Prostate gland (tissue), 2 donors: ENCODE measurements at regions not wholly inside any gene's neighbourhood (a gene's known extent, or its start where the extent isn't known, plus 50 kb on each side); places are given as distances from the start of the nearest gene placed in this dataset.

Experiments
- DNase-seq: peaks from one replicate; pipeline ENCODE4 v3.0.0-alpha.2; 2019; ENCODE audit warnings: low spot score
- H3K27ac ChIP-seq, 2 donors: fragments of 200-600 bp; sonication (generic); 2 replicates each; pipeline ENCODE4 v1.5.1; 2017 to 2019
- H3K27me3 ChIP-seq: fragments of 200-600 bp; sonication (generic); replicated peaks from 2 replicates; pipeline ENCODE4 v1.5.1; 2019; ENCODE audit not compliant: insufficient read depth
- H3K36me3 ChIP-seq, 2 donors: fragments of 200-600 bp; sonication (generic); 1 replicate in 1 of 2; 2 replicates in 1 of 2; pipeline versions ENCODE4 v1.5.1 to v1.8.1; 2017 to 2019
- H3K4me1 ChIP-seq: fragments of 200-600 bp; sonication (generic); replicated peaks from 2 replicates; pipeline ENCODE4 v1.5.1; 2019
- H3K4me3 ChIP-seq, 2 donors: fragments of 200-600 bp; sonication (generic); 2 replicates each; pipeline ENCODE4 v1.5.1; 2017 to 2019
- H3K9me3 ChIP-seq: fragments of 200-600 bp; sonication (generic); 2 replicates; pipeline ENCODE4 v1.5.1; 2017
- CTCF ChIP-seq, 4 experiments: fragments of 200-600 bp in 2 of 4; fragments of 450-650 bp in 2 of 4; sonication (generic) in 2 of 4; IDR thresholded peaks; 1 replicate in 3 of 4; 2 replicates in 1 of 4; pipeline ENCODE4 v1.5.1; 2016 to 2019; ENCODE audit warnings: antibody characterized with exemption in 4 of 4, mild to moderate bottlenecking in 2 of 4, moderate library complexity in 2 of 4
- POLR2A ChIP-seq: fragments of 450-650 bp; IDR thresholded peaks from one replicate; pipeline ENCODE4 v1.6.1; 2016; ENCODE audit warnings: antibody characterized with exemption, mild to moderate bottlenecking
- POLR2AphosphoS5 ChIP-seq: sonication (generic); formaldehyde crosslinking; IDR thresholded peaks from one replicate; pipeline ENCODE4 v1.6.1; 2017; ENCODE audit warnings: antibody characterized with exemption
- WGBS: methylation state at CpG from one replicate; pipeline ENCODE4 v1.1.5; 2018; 5-methylcytosine and 5-hydroxymethylcytosine counted together
- intact Hi-C: fragments of 100-400 bp; cut with DNase I; formaldehyde crosslinking; loops from one replicate; pipeline ENCODE4 v1.14.2; 2022

- Histone ChIP-seq H3K27ac (no peak overlapping the region), H3K4me3 (no peak overlapping the region), H3K4me1 (no peaks in the 10 kb centered on the region), H3K36me3 (no peaks in the 10 kb centered on the region), H3K27me3 (no peaks in the 10 kb centered on the region), H3K9me3 (no peaks in the 10 kb centered on the region)
- TF ChIP-seq POLR2A: no peak
- no peak for TF ChIP-seq CTCF (IDR thresholded peaks at IDR 0.05)
- no peak for TF ChIP-seq POLR2AphosphoS5
- DNase-seq: no peak
- WGBS: 86% methylated on average over 1 of the region's 1 CpG
- intact Hi-C loops: no loop called here
Observed at GRCh38 chr3:94459167-94459566, 396.3 kb downstream of the NSUN3 start.

- 76% methylated on average over 3 of the region's 3 CpGs for WGBS
- Histone ChIP-seq H3K9me3 (no peaks in the 10 kb centered on the region), H3K27ac (no peak overlapping the region), H3K4me1 (no peaks in the 10 kb centered on the region), H3K27me3 (no peaks in the 10 kb centered on the region), H3K36me3 (no peaks in the 10 kb centered on the region), H3K4me3 (no peak overlapping the region)
- DNase-seq: no peak
- intact Hi-C loops: no loop called here
- no peak for TF ChIP-seq POLR2A
- no peak for TF ChIP-seq CTCF (IDR thresholded peaks at IDR 0.05)
- no peak for TF ChIP-seq POLR2AphosphoS5
Observed at GRCh38 chr3:94460931-94461330, 398.1 kb downstream of the NSUN3 start.

- Histone ChIP-seq H3K9me3 (no peaks in the 10 kb centered on the region), H3K36me3 (no peaks in the 10 kb centered on the region), H3K4me1 (no peaks in the 10 kb centered on the region), H3K27me3 (no peaks in the 10 kb centered on the region), H3K4me3 (no peak overlapping the region), H3K27ac (no peak overlapping the region)
- 9% methylated on average over 2 of the region's 2 CpGs for WGBS
- DNase-seq: no peak
- intact Hi-C loops: no loop called here
- TF ChIP-seq POLR2A: no peak
- no peak for TF ChIP-seq CTCF (IDR thresholded peaks at IDR 0.05)
- TF ChIP-seq POLR2AphosphoS5: no peak
Observed at GRCh38 chr3:94462931-94463330, 400.1 kb downstream of the NSUN3 start.

GRCh38 chr3:94472511-94472910, 409.6 kb downstream of the NSUN3 start:
- intact Hi-C loops: no loop called here

More at GRCh38 chr3:94472511-94472910, 409.6 kb downstream of the NSUN3 start:
- H3K9me3 ChIP-seq: no peaks in the 10 kb centered on the region
- H3K27ac ChIP-seq: no peak overlapping the region
- TF ChIP-seq POLR2A (no peak), POLR2AphosphoS5 (no peak), CTCF (IDR thresholded peaks at IDR 0.05) (no peak)
- H3K27me3 ChIP-seq: no peaks in the 10 kb centered on the region
- no peak for DNase-seq
- no peaks in the 10 kb centered on the region for H3K36me3 ChIP-seq
- no peak overlapping the region for H3K4me3 ChIP-seq
- H3K4me1 ChIP-seq: no peaks in the 10 kb centered on the region
